B cell (primary cell): ENCODE measurements at regions not wholly inside any gene's neighbourhood (a gene's known extent, or its start where the extent isn't known, plus 50 kb on each side); places are given as distances from the start of the nearest gene placed in this dataset.

Experiments used
- ATAC-seq: fragments of 200-7000 bp; cut with Tn5 transposase; one replicate; pipeline ENCODE4 v1.10.0; 2021; ENCODE audit warnings: low read depth, mild to moderate bottlenecking, moderate number of reproducible peaks, moderate library complexity
- CTCF ChIA-PET: fragments of 350-600 bp; sonication (Branson Sonifier 250); formaldehyde crosslinking; loops from one replicate; lab custom pipeline; 2021; ENCODE audit warnings: antibody characterized with exemption, inconsistent platforms; lab: Charles Lee
- POLR2A ChIA-PET: fragments of 350-600 bp; sonication (Branson Sonifier 250); formaldehyde crosslinking; loops from one replicate; lab custom pipeline; 2021; ENCODE audit warnings: antibody characterized with exemption; lab: Charles Lee
- DNase-seq: peaks from one replicate; pipeline ENCODE4 v3.0.0; 2013
- H2AFZ ChIP-seq: 2 replicates; pipeline ENCODE4 v1.6.1; 2012; ENCODE audit warnings: mild to moderate bottlenecking, low read depth, low read length; ENCODE audit not compliant: insufficient read depth, poor library complexity, severe bottlenecking
- H3K27ac ChIP-seq, 2 donors: 1 replicate in 1 of 2; 2 replicates in 1 of 2; pipeline ENCODE4 v1.5.1; 2012 to 2013; ENCODE audit warnings: low read length in 2 of 2, mild to moderate bottlenecking in 2 of 2, moderate library complexity in 1 of 2
- H3K27me3 ChIP-seq, 4 experiments: fragments of 200-600 bp in 1 of 4; sonication (generic) in 1 of 4; replicated peaks in 1 of 4; 1 replicate in 2 of 4; 2 replicates in 2 of 4; pipeline versions ENCODE4 v1.6.1 to v1.7.0; 2013 to 2016; ENCODE audit warnings: low read length in 3 of 4, mild to moderate bottlenecking in 2 of 4, mixed read lengths in 1 of 4, moderate library complexity in 1 of 4; ENCODE audit not compliant: insufficient read depth in 4 of 4, control insufficient read depth in 3 of 4; ENCODE audit errors: control extremely low read depth in 1 of 4
- H3K36me3 ChIP-seq, 2 experiments: replicated peaks in 1 of 2; 1 replicate in 1 of 2; 2 replicates in 1 of 2; pipeline versions ENCODE4 v1.6.1 to v1.7.1; 2013; ENCODE audit warnings: low read length in 1 of 2; ENCODE audit not compliant: insufficient read depth in 2 of 2, control insufficient read depth in 1 of 2; ENCODE audit errors: control extremely low read depth in 1 of 2, extremely low read depth in 1 of 2
- H3K4me1 ChIP-seq, 2 donors: fragments of 200-600 bp in 1 of 2; sonication (generic) in 1 of 2; 1 replicate in 1 of 2; 2 replicates in 1 of 2; pipeline versions ENCODE4 v1.5.1 to v1.6.1; 2013 to 2017; ENCODE audit warnings: low read length in 2 of 2; ENCODE audit not compliant: control insufficient read depth in 2 of 2, insufficient read depth in 2 of 2
- H3K4me2 ChIP-seq: replicated peaks from 2 replicates; pipeline ENCODE3; 2012; ENCODE audit warnings: mild to moderate bottlenecking, low read depth, low read length; ENCODE audit not compliant: poor library complexity, severe bottlenecking
- H3K4me3 ChIP-seq, 5 experiments: fragments of 200-600 bp in 1 of 5; sonication (generic) in 1 of 5; 1 replicate in 3 of 5; 2 replicates in 2 of 5; pipeline versions ENCODE4 v1.5.1 to v1.7.0; 2011 to 2016; ENCODE audit warnings: low read length in 4 of 5, mild to moderate bottlenecking in 4 of 5, low read depth in 2 of 5, control low read depth in 1 of 5, moderate library complexity in 1 of 5; ENCODE audit not compliant: insufficient read depth in 1 of 5; ENCODE audit errors: control extremely low read depth in 1 of 5, extremely low read depth in 1 of 5
- H3K79me2 ChIP-seq: fragments of 200-600 bp; sonication (generic); one replicate; pipeline ENCODE4 v1.6.0; 2016; ENCODE audit warnings: low read length; ENCODE audit not compliant: control insufficient read depth, insufficient read depth
- H3K9ac ChIP-seq: fragments of 200-600 bp; sonication (generic); 2 replicates; pipeline ENCODE4 v1.6.1; 2017; ENCODE audit warnings: mild to moderate bottlenecking, low read length, moderate library complexity
- H3K9me3 ChIP-seq, 3 donors: one replicate each; pipeline versions ENCODE4 v1.6.1 to v1.7.1; 2013; ENCODE audit warnings: low read length in 2 of 3; ENCODE audit not compliant: control insufficient read depth in 2 of 3, insufficient read depth in 1 of 3; ENCODE audit errors: control extremely low read depth in 1 of 3
- H4K20me1 ChIP-seq: 2 replicates; pipeline ENCODE4 v1.6.0; 2012; ENCODE audit warnings: mild to moderate bottlenecking, low read length; ENCODE audit not compliant: insufficient read depth, control insufficient read depth, poor library complexity, severe bottlenecking
- H3K27ac Mint-ChIP-seq: one replicate; pipeline ENCODE4 v1.8.0; 2021; ENCODE audit warnings: mixed read lengths
- H3K27me3 Mint-ChIP-seq: one replicate; pipeline ENCODE4 v1.8.0; 2021; ENCODE audit warnings: mixed read lengths
- H3K4me1 Mint-ChIP-seq: one replicate; pipeline ENCODE4 v1.8.0; 2021; ENCODE audit warnings: mixed read lengths
- H3K4me3 Mint-ChIP-seq: one replicate; pipeline ENCODE4 v1.8.0; 2021; ENCODE audit warnings: mixed read lengths
- H3K9me3 Mint-ChIP-seq: one replicate; pipeline ENCODE4 v1.8.0; 2022; ENCODE audit warnings: mixed read lengths; ENCODE audit not compliant: insufficient read depth
- EZH2 ChIP-seq: IDR thresholded peaks from 2 replicates; pipeline ENCODE4 v1.6.1; 2012; ENCODE audit warnings: borderline replicate concordance, low read depth, mild to moderate bottlenecking, moderate library complexity, low read length; ENCODE audit not compliant: insufficient read depth, poor library complexity, severe bottlenecking
- WGBS: methylation state at CpG from one replicate; pipeline ENCODE4 v1.1.5; 2013; ENCODE audit warnings: missing lambda C conversion rate; ENCODE audit not compliant: insufficient coverage; 5-methylcytosine and 5-hydroxymethylcytosine counted together
- intact Hi-C: fragments of 100-400 bp; cut with micrococcal nuclease; formaldehyde crosslinking; loops from one replicate; pipeline ENCODE4 v1.10.0; 2022
- TF ChIP-seq, protein P1 (sequence below): fragments of 200-600 bp; IDR thresholded peaks from one replicate; pipeline ENCODE4 v1.8.0; 2022; ENCODE audit warnings: antibody characterized with exemption, mild to moderate bottlenecking

DNA sequence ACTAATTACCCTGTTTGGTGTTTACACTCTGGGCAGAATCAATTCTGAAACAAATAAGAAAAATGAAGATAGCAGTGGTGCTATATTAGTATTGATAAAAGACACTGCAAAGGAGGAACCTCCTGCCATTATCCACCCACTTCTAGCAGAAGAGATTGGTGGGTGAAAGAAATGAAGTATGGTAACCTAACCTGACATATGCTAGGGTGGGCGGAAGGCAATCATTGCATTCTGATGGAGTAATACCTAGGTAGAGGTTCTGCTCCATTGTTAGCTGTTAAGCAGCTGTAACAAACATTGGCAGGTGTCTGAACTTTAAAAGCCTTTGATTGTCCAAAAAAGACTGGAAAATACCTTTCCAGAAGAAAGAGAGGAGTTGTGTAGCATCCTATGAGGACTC lies 95.9 kb downstream of the OTUD1 start:
- no peak overlapping the region for H3K9ac ChIP-seq
- intact Hi-C loops, result no loop called here
- no peaks in the 10 kb centered on the region for H3K36me3 ChIP-seq
- ATAC-seq, result no peak
- H3K4me1 ChIP-seq, result peaks cover 0 to 7% of the 10 kb centered on the region in 2 donors
- H3K79me2 ChIP-seq, result no peaks in the 10 kb centered on the region
- ChIA-PET CTCF (interaction anchor here (0.6 to 4.9 kb wide), 5 partner anchors 9 to 592 kb away, joined by 3 to 28 read pairs (median 3); no protein-coding TSS in a partner anchor), POLR2A (interaction anchor here (0.7 kb wide), 1 partner anchor 704 kb away, joined by 3 read pairs; no protein-coding TSS in a partner anchor)
- Mint-ChIP-seq H3K4me3 (no peak overlapping the region), H3K9me3 (no peaks in the 10 kb centered on the region), H3K27ac (no peak overlapping the region), H3K4me1 (peaks cover 5% of the 10 kb centered on the region), H3K27me3 (peaks cover 33% of the 10 kb centered on the region)
- no peak overlapping the region for H3K27ac ChIP-seq
- no peaks in the 10 kb centered on the region for H4K20me1 ChIP-seq
- TF ChIP-seq, protein P1, sequence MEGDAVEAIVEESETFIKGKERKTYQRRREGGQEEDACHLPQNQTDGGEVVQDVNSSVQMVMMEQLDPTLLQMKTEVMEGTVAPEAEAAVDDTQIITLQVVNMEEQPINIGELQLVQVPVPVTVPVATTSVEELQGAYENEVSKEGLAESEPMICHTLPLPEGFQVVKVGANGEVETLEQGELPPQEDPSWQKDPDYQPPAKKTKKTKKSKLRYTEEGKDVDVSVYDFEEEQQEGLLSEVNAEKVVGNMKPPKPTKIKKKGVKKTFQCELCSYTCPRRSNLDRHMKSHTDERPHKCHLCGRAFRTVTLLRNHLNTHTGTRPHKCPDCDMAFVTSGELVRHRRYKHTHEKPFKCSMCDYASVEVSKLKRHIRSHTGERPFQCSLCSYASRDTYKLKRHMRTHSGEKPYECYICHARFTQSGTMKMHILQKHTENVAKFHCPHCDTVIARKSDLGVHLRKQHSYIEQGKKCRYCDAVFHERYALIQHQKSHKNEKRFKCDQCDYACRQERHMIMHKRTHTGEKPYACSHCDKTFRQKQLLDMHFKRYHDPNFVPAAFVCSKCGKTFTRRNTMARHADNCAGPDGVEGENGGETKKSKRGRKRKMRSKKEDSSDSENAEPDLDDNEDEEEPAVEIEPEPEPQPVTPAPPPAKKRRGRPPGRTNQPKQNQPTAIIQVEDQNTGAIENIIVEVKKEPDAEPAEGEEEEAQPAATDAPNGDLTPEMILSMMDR, result no peak
- TF ChIP-seq EZH2, result no peak
- no peak overlapping the region for H2AFZ ChIP-seq
- no peak for DNase-seq
- 100% methylated on average over 1 of the region's 1 CpG for WGBS
- H3K4me2 ChIP-seq, result no peak overlapping the region
- H3K9me3 ChIP-seq, result no peaks in the 10 kb centered on the region
- peaks cover 0 to 3% (median 0%) of the 10 kb centered on the region in 4 experiments for H3K27me3 ChIP-seq
- H3K4me3 ChIP-seq, result no peak overlapping the region

DNA sequence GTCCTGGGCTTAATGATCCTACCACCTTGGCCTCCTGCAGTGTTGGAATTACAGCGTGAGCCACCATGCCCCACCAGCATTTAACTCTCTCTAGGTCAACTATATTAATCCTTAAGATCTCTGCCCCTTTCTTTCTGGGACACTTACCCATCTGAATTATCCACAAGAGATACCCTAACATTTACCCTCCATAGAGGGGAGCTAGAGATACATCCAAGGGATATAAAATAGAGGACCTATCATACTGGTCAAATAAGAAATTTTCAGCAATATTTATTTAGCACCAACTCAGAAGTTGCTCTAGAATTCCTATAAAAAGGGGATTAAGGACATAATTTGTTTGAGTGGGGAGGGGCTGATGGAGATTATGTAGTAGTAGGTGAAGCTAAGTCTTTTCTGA lies 96.5 kb downstream of the OTUD1 start:
- H3K27me3 ChIP-seq, result peaks cover 0 to 3% (median 0%) of the 10 kb centered on the region in 4 experiments

More for the DNA sequence above, 96.5 kb downstream of the OTUD1 start:
- Histone ChIP-seq H3K9ac (no peak overlapping the region), H3K9me3 (no peaks in the 10 kb centered on the region), H3K27ac (no peak overlapping the region), H3K4me1 (peaks cover 5 to 12% of the 10 kb centered on the region in 2 donors), H2AFZ (no peak overlapping the region), H4K20me1 (no peaks in the 10 kb centered on the region), H3K36me3 (no peaks in the 10 kb centered on the region), H3K79me2 (no peaks in the 10 kb centered on the region), H3K4me3 (no peak overlapping the region), H3K4me2 (no peak overlapping the region)
- intact Hi-C loops, result no loop called here
- Mint-ChIP-seq H3K27ac (no peak overlapping the region), H3K27me3 (peaks cover 33% of the 10 kb centered on the region), H3K4me3 (no peak overlapping the region), H3K4me1 (peaks cover 11% of the 10 kb centered on the region), H3K9me3 (no peaks in the 10 kb centered on the region)
- no peak for DNase-seq
- 100% methylated on average over 1 of the region's 1 CpG for WGBS
- POLR2A ChIA-PET, result interaction anchor here (0.5 kb wide), 1 partner anchor 15 kb away, joined by 4 read pairs; no protein-coding TSS in a partner anchor
- no peak for ATAC-seq
- no peak for TF ChIP-seq EZH2
- TF ChIP-seq, protein P1, result no peak
- CTCF ChIA-PET, result interaction anchor here (0.7 to 4.9 kb wide), 4 partner anchors 10 to 243 kb away, joined by 3 to 28 read pairs (median 3); no protein-coding TSS in a partner anchor
